ENCODE measurements at regions not wholly inside any gene's neighbourhood (a gene's known extent, or its start where the extent isn't known, plus 50 kb on each side); places are given as distances from the start of the nearest gene placed in this dataset.
"Not testable (repeated sequence)": the region's sequence is repeated elsewhere in the genome, so short reads cannot be mapped to it uniquely, and the experiment has no call there.

- no peaks in the 10 kb centered on the region for H3K4me1 Mint-ChIP-seq
- no peak overlapping the region for H3K4me3 Mint-ChIP-seq
- no peak overlapping the region for H3K27ac Mint-ChIP-seq
- H3K36me3 Mint-ChIP-seq: no peaks in the 10 kb centered on the region
- peaks cover 15% of the 10 kb centered on the region for H3K9me3 Mint-ChIP-seq
- DNase-seq (ENCODE audit: low spot score in 2 of 2, unreplicated experiment in 2 of 2): no peak
- no peaks in the 10 kb centered on the region for H3K27me3 Mint-ChIP-seq (ENCODE audit: low read depth)
- no peak for TF ChIP-seq CTCF (IDR thresholded peaks at IDR 0.05; ENCODE audit: unreplicated experiment)
Observed at GRCh38 chr4:129999156-129999555, 903.2 kb downstream of the C4orf33 start.

- DNase-seq (ENCODE audit: low spot score in 2 of 2, unreplicated experiment in 2 of 2): no peak
- no peaks in the 10 kb centered on the region for H3K27me3 Mint-ChIP-seq (ENCODE audit: low read depth)
- H3K9me3 Mint-ChIP-seq: no peaks in the 10 kb centered on the region
- H3K27ac Mint-ChIP-seq: no peak overlapping the region
- no peak overlapping the region for H3K4me3 Mint-ChIP-seq
- H3K4me1 Mint-ChIP-seq: no peaks in the 10 kb centered on the region
- no peak for TF ChIP-seq CTCF (IDR thresholded peaks at IDR 0.05; ENCODE audit: unreplicated experiment)
- no peaks in the 10 kb centered on the region for H3K36me3 Mint-ChIP-seq
Observed at GRCh38 chr4:130008461-130008860, 912.5 kb downstream of the C4orf33 start.

- H3K4me1 Mint-ChIP-seq; H3K36me3 Mint-ChIP-seq; H3K27ac Mint-ChIP-seq; DNase-seq (ENCODE audit: low spot score in 2 of 2, unreplicated experiment in 2 of 2); H3K9me3 Mint-ChIP-seq; H3K27me3 Mint-ChIP-seq (ENCODE audit: low read depth); H3K4me3 Mint-ChIP-seq: not testable (repeated sequence)
Observed at GRCh38 chr4:130012806-130013205, 916.9 kb downstream of the C4orf33 start.

GRCh38 chr4:130021706-130022105 is 925.8 kb downstream of the C4orf33 start:
- H3K27ac Mint-ChIP-seq: no peak overlapping the region
- no peak for DNase-seq (ENCODE audit: low spot score in 2 of 2, unreplicated experiment in 2 of 2)
- no peak overlapping the region for H3K4me3 Mint-ChIP-seq
- H3K27me3 Mint-ChIP-seq (ENCODE audit: low read depth): no peaks in the 10 kb centered on the region
- no peaks in the 10 kb centered on the region for H3K9me3 Mint-ChIP-seq
- TF ChIP-seq CTCF (IDR thresholded peaks at IDR 0.05; ENCODE audit: unreplicated experiment): no peak
- H3K4me1 Mint-ChIP-seq: no peaks in the 10 kb centered on the region
- no peaks in the 10 kb centered on the region for H3K36me3 Mint-ChIP-seq

GRCh38 chr4:130023088-130023487 is 927.1 kb downstream of the C4orf33 start:
- H3K4me1 Mint-ChIP-seq: no peaks in the 10 kb centered on the region

GRCh38 chr4:130025701-130026100 is 929.7 kb downstream of the C4orf33 start:
- no peaks in the 10 kb centered on the region for H3K9me3 Mint-ChIP-seq
- H3K36me3 Mint-ChIP-seq: no peaks in the 10 kb centered on the region
- no peak for TF ChIP-seq CTCF (IDR thresholded peaks at IDR 0.05; ENCODE audit: unreplicated experiment)
- DNase-seq (ENCODE audit: low spot score in 2 of 2, unreplicated experiment in 2 of 2): no peak
- H3K27me3 Mint-ChIP-seq (ENCODE audit: low read depth): no peaks in the 10 kb centered on the region
- H3K27ac Mint-ChIP-seq: no peak overlapping the region
- no peaks in the 10 kb centered on the region for H3K4me1 Mint-ChIP-seq
- H3K4me3 Mint-ChIP-seq: no peak overlapping the region

More at GRCh38 chr4:130023088-130023487, 927.1 kb downstream of the C4orf33 start:
- H3K27me3 Mint-ChIP-seq (ENCODE audit: low read depth): no peaks in the 10 kb centered on the region
- H3K4me3 Mint-ChIP-seq: no peak overlapping the region
- no peaks in the 10 kb centered on the region for H3K9me3 Mint-ChIP-seq
- no peak overlapping the region for H3K27ac Mint-ChIP-seq
- DNase-seq (ENCODE audit: low spot score in 2 of 2, unreplicated experiment in 2 of 2): no peak
- no peak for TF ChIP-seq CTCF (IDR thresholded peaks at IDR 0.05; ENCODE audit: unreplicated experiment)
- H3K36me3 Mint-ChIP-seq: no peaks in the 10 kb centered on the region
